Activated CD4-positive, alpha-beta memory T cell treated with anti-CD3 and anti-CD28 coated beads for 36 hours (primary cell): ENCODE measurements at regions not wholly inside any gene's neighbourhood (a gene's known extent, or its start where the extent isn't known, plus 50 kb on each side); places are given as distances from the start of the nearest gene placed in this dataset.

Experiments
- CTCF ChIA-PET: fragments of 350-600 bp; sonication (Branson Sonifier 250); formaldehyde crosslinking; loops from one replicate; lab custom pipeline; 2021; ENCODE audit warnings: antibody characterized with exemption, inconsistent platforms; lab: Charles Lee
- POLR2A ChIA-PET: fragments of 350-600 bp; sonication (Branson Sonifier 250); formaldehyde crosslinking; loops from one replicate; lab custom pipeline; 2021; ENCODE audit warnings: antibody characterized with exemption; lab: Charles Lee
- DNase-seq: peaks from one replicate; pipeline ENCODE4 v3.0.0-alpha.2; 2020
- H3K27ac Mint-ChIP-seq: one replicate; pipeline ENCODE4 v1.8.0; 2021; ENCODE audit warnings: mixed read lengths
- H3K27me3 Mint-ChIP-seq: one replicate; pipeline ENCODE4 v1.8.0; 2021; ENCODE audit warnings: mixed read lengths
- H3K36me3 Mint-ChIP-seq: one replicate; pipeline ENCODE4 v1.8.0; 2021; ENCODE audit warnings: mixed read lengths
- H3K4me1 Mint-ChIP-seq: one replicate; pipeline ENCODE4 v1.8.0; 2021; ENCODE audit warnings: low read depth, mixed read lengths
- H3K4me3 Mint-ChIP-seq: one replicate; pipeline ENCODE4 v1.8.0; 2021; ENCODE audit warnings: mild to moderate bottlenecking, mixed read lengths
- H3K9me3 Mint-ChIP-seq: one replicate; pipeline ENCODE4 v1.8.0; 2021; ENCODE audit warnings: mixed read lengths
- intact Hi-C: fragments of 100-400 bp; cut with micrococcal nuclease; formaldehyde crosslinking; loops from one replicate; pipeline ENCODE4 v1.15.1; 2023

- CTCF ChIA-PET: no interaction called here
- peaks cover 19% of the 10 kb centered on the region for H3K4me1 Mint-ChIP-seq
Measured at GRCh38 chr6:14459315-14459714, 341.7 kb downstream of the CD83 start.

GRCh38 chr6:14460556-14460955 lies 343.0 kb downstream of the CD83 start:
- no peak overlapping the region for H3K4me3 Mint-ChIP-seq
- H3K9me3 Mint-ChIP-seq: peaks cover 6% of the 10 kb centered on the region
- peaks cover 7% of the 10 kb centered on the region for H3K4me1 Mint-ChIP-seq
- H3K27me3 Mint-ChIP-seq: no peaks in the 10 kb centered on the region
- DNase-seq: no peak
- POLR2A ChIA-PET: no interaction called here
- CTCF ChIA-PET: no interaction called here
- H3K36me3 Mint-ChIP-seq: no peaks in the 10 kb centered on the region
- intact Hi-C loops: no loop called here
- H3K27ac Mint-ChIP-seq: no peak overlapping the region

More at GRCh38 chr6:14459315-14459714, 341.7 kb downstream of the CD83 start:
- Mint-ChIP-seq H3K27ac (no peak overlapping the region), H3K36me3 (no peaks in the 10 kb centered on the region), H3K4me3 (no peak overlapping the region), H3K27me3 (no peaks in the 10 kb centered on the region), H3K9me3 (no peaks in the 10 kb centered on the region)
- intact Hi-C loops: no loop called here
- POLR2A ChIA-PET: no interaction called here
- DNase-seq: no peak

GRCh38 chr6:14462135-14462534 lies 344.6 kb downstream of the CD83 start:
- POLR2A ChIA-PET: interaction anchor here (0.8 kb wide), 1 partner anchor 8 kb away, joined by 3 read pairs; no protein-coding TSS in a partner anchor
- H3K36me3 Mint-ChIP-seq: no peaks in the 10 kb centered on the region
- no peaks in the 10 kb centered on the region for H3K27me3 Mint-ChIP-seq
- intact Hi-C loops: no loop called here
- CTCF ChIA-PET: no interaction called here
- peaks cover 6% of the 10 kb centered on the region for H3K9me3 Mint-ChIP-seq
- no peak overlapping the region for H3K27ac Mint-ChIP-seq
- no peaks in the 10 kb centered on the region for H3K4me1 Mint-ChIP-seq
- no peak for DNase-seq
- no peak overlapping the region for H3K4me3 Mint-ChIP-seq

DNA sequence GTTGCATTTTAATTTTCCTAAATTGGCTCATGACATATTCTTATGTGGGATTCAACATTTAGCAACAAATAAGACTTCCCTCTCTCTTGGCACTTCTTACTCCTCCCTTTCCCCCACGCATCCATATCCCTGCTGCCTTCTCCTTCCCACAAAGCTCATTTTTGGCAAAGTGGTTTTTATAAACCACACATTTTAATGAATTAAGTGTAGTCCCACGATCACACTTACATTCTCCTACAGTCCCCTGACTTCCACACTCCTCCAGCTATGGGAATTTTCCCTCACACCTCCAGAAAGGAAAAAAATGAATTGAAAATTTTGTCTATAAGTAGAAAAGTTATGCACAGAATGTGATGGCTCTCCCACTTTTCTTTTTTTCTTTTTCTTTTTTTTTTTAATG lies 345.0 kb downstream of the CD83 start:
- no peaks in the 10 kb centered on the region for H3K27me3 Mint-ChIP-seq
- H3K27ac Mint-ChIP-seq: no peak overlapping the region
- no peak overlapping the region for H3K4me3 Mint-ChIP-seq
- ChIA-PET CTCF (no interaction called here), POLR2A (interaction anchor here (0.8 kb wide), 1 partner anchor 8 kb away, joined by 3 read pairs; no protein-coding TSS in a partner anchor)
- H3K4me1 Mint-ChIP-seq: no peaks in the 10 kb centered on the region
- H3K9me3 Mint-ChIP-seq: peaks cover 6% of the 10 kb centered on the region
- DNase-seq: no peak
- H3K36me3 Mint-ChIP-seq: no peaks in the 10 kb centered on the region
- intact Hi-C loops: no loop called here

GRCh38 chr6:14463110-14463509 lies 345.5 kb downstream of the CD83 start:
- Mint-ChIP-seq H3K9me3 (peaks cover 6% of the 10 kb centered on the region), H3K36me3 (no peaks in the 10 kb centered on the region), H3K27ac (no peak overlapping the region), H3K4me3 (no peak overlapping the region), H3K4me1 (no peaks in the 10 kb centered on the region), H3K27me3 (no peaks in the 10 kb centered on the region)
- POLR2A ChIA-PET: interaction anchor here (0.8 kb wide), 1 partner anchor 9 kb away, joined by 3 read pairs; no protein-coding TSS in a partner anchor
- CTCF ChIA-PET: no interaction called here
- intact Hi-C loops: no loop called here
- no peak for DNase-seq

DNA sequence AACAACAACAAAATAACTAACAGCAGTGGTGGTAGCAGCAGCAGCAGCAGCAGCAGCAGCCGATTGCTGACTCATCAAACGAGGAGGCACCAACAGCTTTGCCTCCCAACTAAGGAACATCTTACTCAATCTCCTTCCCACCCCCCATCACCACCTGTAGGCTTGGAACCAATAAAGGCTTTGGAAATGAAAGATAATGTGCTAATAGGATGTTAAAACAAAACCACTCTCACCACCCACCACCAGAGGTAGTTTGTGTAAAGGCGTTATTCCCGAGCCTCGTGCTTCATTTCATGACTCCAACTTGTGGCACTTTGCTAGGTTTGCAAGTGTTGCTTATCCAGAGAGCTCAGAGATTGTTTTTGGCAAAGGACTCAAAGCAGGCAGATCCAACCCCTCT lies 346.5 kb downstream of the CD83 start:
- Mint-ChIP-seq H3K4me3 (no peak overlapping the region), H3K36me3 (peaks cover 5% of the 10 kb centered on the region), H3K9me3 (peaks cover 12% of the 10 kb centered on the region), H3K27ac (no peak overlapping the region), H3K27me3 (no peaks in the 10 kb centered on the region), H3K4me1 (no peaks in the 10 kb centered on the region)
- intact Hi-C loops: no loop called here
- ChIA-PET POLR2A (no interaction called here), CTCF (no interaction called here)
- no peak for DNase-seq

DNA sequence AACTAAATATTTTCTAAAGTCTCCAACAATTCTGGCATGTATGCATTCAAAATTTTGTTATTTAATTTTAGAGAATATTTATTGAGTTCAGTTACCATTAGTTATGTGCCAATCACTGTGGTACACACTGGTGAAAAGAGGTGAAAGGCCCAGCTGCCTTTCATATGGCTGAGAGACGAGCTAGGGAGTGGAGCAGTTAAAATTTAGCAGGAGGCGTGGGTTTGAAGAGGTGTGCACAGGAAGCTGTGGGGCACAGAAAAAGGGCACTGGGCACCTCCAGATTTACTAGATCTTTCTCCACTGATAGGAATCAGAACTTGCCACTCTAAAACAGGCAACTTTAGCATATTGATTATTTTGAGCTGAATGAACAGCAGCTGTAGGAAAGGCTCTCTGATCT lies 347.1 kb downstream of the CD83 start:
- POLR2A ChIA-PET: no interaction called here

GRCh38 chr6:14466278-14466677 lies 348.7 kb downstream of the CD83 start:
- POLR2A ChIA-PET: no interaction called here
- H3K9me3 Mint-ChIP-seq: peaks cover 24% of the 10 kb centered on the region
- no peaks in the 10 kb centered on the region for H3K27me3 Mint-ChIP-seq
- no peak overlapping the region for H3K27ac Mint-ChIP-seq
- peaks cover 5% of the 10 kb centered on the region for H3K36me3 Mint-ChIP-seq
- intact Hi-C loops: no loop called here
- CTCF ChIA-PET: no interaction called here
- H3K4me3 Mint-ChIP-seq: no peak overlapping the region
- no peaks in the 10 kb centered on the region for H3K4me1 Mint-ChIP-seq
- no peak for DNase-seq

More for the DNA sequence above, 347.1 kb downstream of the CD83 start:
- no peak overlapping the region for H3K4me3 Mint-ChIP-seq
- CTCF ChIA-PET: interaction anchor here (1.0 kb wide), 1 partner anchor 246 kb away, joined by 3 read pairs; no protein-coding TSS in a partner anchor
- H3K27me3 Mint-ChIP-seq: no peaks in the 10 kb centered on the region
- no peak overlapping the region for H3K27ac Mint-ChIP-seq
- intact Hi-C loops: no loop called here
- H3K9me3 Mint-ChIP-seq: peaks cover 19% of the 10 kb centered on the region
- DNase-seq: no peak
- peaks cover 5% of the 10 kb centered on the region for H3K36me3 Mint-ChIP-seq
- H3K4me1 Mint-ChIP-seq: no peaks in the 10 kb centered on the region

DNA sequence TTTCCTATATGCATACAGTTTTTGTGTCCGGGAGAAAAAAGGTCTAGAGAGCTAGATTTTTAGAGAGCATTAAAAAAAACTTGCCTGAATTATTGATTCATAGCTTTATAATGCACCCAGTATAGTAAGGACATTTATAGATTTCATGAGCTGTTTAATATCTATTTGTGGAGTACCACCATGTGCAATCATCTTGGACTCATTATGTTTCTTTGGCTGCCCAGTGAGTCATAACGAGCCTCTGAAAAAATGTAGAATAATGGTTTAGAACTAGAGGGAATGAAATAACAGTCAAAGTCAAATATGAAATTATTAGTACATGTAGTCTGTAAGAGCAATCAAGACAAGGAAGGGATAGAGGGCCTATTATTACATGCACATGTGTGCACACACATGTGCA lies 350.0 kb downstream of the CD83 start:
- no peak overlapping the region for H3K4me3 Mint-ChIP-seq
- H3K9me3 Mint-ChIP-seq: peaks cover 24% of the 10 kb centered on the region
- no peaks in the 10 kb centered on the region for H3K4me1 Mint-ChIP-seq
- CTCF ChIA-PET: interaction anchor here (0.6 kb wide), 1 partner anchor 257 kb away, joined by 3 read pairs; no protein-coding TSS in a partner anchor
- H3K36me3 Mint-ChIP-seq: peaks cover 5% of the 10 kb centered on the region
- DNase-seq: no peak
- intact Hi-C loops: no loop called here
- POLR2A ChIA-PET: no interaction called here
- no peaks in the 10 kb centered on the region for H3K27me3 Mint-ChIP-seq
- H3K27ac Mint-ChIP-seq: no peak overlapping the region

- POLR2A ChIA-PET: no interaction called here
- Mint-ChIP-seq H3K9me3 (peaks cover 24% of the 10 kb centered on the region), H3K27ac (no peak overlapping the region), H3K4me3 (no peak overlapping the region), H3K27me3 (no peaks in the 10 kb centered on the region), H3K4me1 (no peaks in the 10 kb centered on the region), H3K36me3 (peaks cover 5% of the 10 kb centered on the region)
- CTCF ChIA-PET: no interaction called here
- no peak for DNase-seq
- intact Hi-C loops: no loop called here
Measured at GRCh38 chr6:14468647-14469321, 351.2 kb downstream of the CD83 start.

DNA sequence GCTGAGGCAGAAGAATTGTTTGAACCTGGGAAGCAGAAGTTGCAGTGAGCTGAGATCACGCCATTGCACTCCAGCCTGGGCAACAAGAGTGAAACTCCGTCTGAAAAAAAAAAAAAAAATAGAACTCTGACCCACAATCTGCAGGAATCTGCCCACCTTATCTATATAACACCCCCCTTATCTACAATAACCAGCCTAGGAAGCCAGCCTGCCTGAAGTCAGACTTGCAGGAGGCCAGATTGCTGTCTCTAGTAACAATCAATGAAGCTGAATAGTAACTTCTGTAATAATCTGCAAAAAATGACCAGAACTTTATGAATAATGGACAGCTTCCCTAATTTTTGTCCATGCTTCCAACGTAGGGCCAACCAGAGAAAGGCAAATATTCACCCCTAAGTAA lies 352.5 kb downstream of the CD83 start:
- Mint-ChIP-seq H3K27ac (no peak overlapping the region), H3K27me3 (no peaks in the 10 kb centered on the region), H3K4me1 (peaks cover 9% of the 10 kb centered on the region), H3K4me3 (no peak overlapping the region), H3K9me3 (peaks cover 22% of the 10 kb centered on the region), H3K36me3 (peaks cover 5% of the 10 kb centered on the region)
- intact Hi-C loops: no loop called here
- DNase-seq: no peak
- POLR2A ChIA-PET: no interaction called here
- CTCF ChIA-PET: interaction anchor here (0.5 kb wide), 1 partner anchor 109 kb away, joined by 3 read pairs; no protein-coding TSS in a partner anchor

DNA sequence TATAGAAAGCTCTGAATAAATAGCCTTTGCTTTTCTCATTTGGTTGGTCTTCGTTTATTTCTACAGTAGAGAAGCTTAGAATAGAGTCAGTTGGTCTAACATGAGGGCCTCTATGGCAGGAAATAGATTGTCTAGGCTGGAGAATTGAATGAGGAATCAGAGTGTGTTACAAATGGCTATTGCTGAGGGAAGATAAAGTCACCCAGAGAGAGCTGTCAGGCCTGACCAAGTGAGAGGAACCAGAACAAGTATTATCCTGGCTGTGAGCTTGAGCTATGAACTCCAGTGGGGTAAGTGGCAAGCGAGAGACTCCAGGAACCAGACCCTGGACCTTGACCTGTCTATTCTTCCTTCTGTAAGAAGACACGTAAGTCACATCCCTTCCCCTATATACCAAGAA lies 353.1 kb downstream of the CD83 start:
- peaks cover 9% of the 10 kb centered on the region for H3K4me1 Mint-ChIP-seq
- ChIA-PET POLR2A (no interaction called here), CTCF (interaction anchor here (0.5 to 1.2 kb wide), 2 partner anchors 17 to 109 kb away, joined by 3 read pairs; no protein-coding TSS in a partner anchor)
- intact Hi-C loops: no loop called here
- no peak overlapping the region for H3K27ac Mint-ChIP-seq
- H3K36me3 Mint-ChIP-seq: peaks cover 5% of the 10 kb centered on the region
- no peaks in the 10 kb centered on the region for H3K27me3 Mint-ChIP-seq
- no peak overlapping the region for H3K4me3 Mint-ChIP-seq
- H3K9me3 Mint-ChIP-seq: peaks cover 18% of the 10 kb centered on the region
- no peak for DNase-seq
